Stimulated activated CD4-positive, alpha-beta T cell treated with anti-CD3 and anti-CD28 coated beads, Interleukin-12 subunit alpha, Interleukin-12 subunit beta, amount 100 ng/mL, for 48 hours (primary cell): ENCODE measurements at regions not wholly inside any gene's neighbourhood (a gene's known extent, or its start where the extent isn't known, plus 50 kb on each side); places are given as distances from the start of the nearest gene placed in this dataset.

ENCODE experiments used
- DNase-seq, 3 donors: peaks; one replicate each; pipeline ENCODE4 v3.0.0-alpha.2; 2020; ENCODE audit warnings: low read depth in 2 of 3, low spot score in 1 of 3

DNA sequence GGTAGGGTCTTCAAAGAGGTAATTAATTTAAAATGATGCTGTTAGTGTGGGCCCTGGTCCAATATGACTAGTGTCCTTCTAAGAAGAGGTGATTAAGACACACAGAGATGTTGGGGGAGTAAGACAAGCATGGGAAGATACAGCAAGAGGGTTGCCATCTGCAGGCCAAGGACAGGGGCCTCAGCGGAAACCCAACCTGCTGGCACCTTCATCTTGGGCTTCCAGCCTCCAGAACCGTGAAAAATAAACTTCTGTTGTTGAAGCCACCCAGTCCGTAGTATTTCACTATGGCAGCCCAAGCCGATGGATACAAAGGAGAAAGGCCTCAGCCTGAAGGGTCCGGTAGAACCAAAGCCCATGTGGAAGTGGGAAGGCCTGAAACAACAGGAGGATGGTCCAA is 161.7 kb upstream of the UBE2E1 start:
- DNase-seq: no peak

DNA sequence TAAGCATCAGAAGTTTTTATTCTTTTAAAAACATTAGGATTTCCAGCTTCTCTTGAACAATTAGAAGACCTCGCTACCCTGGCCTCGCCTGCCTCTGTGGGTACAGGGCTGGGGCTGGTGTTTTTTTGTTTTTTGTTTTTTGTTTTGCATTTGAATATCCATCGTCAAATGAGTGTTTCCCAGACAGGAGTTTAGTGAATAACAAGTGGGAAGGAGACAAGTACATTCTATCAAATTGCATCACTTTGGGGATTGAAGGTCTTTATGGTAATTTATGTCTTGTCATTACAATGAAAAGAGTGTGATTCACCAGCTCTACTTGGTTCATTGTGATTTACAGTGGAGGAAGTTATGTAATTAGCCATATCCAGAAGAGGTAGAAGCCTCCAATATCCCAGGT is 161.1 kb upstream of the UBE2E1 start:
- no peak for DNase-seq

DNA sequence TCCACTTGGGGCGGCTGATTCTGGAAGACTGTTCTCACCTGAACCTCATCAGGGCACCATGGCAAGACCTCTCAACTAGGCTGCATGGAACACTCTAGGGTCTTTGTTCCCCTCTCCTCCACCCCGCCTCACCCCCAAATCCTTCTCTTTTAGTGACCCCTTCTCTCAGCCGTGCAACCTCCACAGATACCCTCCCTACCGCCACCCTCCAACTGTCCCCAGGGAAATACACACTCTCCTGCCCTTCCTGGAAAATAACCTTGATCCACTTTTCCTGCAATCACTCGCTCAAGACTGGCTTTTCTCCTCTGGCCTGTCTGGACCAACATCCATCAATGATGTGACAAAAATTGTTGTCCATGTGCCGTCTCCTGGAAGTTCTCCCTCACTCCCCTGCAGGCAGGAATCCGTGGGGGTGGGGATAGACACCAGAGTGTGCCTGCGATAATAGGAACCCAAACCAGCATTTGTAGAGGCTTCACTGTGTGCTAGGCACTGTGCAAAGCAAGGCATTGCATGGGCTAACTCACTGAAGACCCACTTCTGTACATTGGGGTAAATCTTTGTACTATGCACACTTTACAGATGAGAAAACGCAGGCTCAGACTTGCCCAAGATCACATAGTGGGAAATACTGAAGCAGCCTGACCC is 160.1 kb upstream of the UBE2E1 start:
- no peak for DNase-seq

DNA sequence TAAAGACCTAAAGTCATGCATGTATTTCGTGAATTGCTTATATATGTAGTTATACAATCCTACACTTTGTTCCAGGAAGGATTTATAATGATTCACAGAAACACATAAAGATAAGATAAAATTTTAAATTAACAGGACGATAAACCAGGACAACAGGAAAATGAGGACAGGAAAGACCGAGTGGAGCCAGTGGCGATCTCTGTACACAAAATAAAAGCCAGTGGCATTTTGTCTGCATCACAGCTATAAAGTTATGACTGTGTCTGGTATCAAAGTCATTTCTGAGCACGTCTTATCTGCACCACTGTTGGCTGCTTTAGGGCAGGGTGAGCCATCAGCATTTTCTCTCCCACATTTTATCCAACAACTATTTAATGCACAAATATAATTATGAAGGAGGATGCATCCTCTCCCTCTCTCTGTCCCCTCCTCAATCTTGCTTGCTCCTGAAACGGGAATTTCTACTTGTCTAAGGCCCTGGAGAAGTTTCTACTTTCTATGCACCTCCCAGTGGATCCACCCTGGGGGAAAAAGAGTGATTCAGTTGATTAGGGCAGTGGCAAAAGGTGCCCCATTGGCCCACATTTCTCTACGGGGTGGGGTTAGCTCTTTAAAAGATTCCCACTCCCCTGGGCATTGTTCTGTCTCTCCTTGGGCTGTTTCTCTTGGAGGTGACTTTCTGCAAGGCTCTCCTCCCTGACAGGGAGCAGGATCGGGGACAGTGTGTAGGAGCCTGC is 159.4 kb upstream of the UBE2E1 start:
- no peak for DNase-seq

DNA sequence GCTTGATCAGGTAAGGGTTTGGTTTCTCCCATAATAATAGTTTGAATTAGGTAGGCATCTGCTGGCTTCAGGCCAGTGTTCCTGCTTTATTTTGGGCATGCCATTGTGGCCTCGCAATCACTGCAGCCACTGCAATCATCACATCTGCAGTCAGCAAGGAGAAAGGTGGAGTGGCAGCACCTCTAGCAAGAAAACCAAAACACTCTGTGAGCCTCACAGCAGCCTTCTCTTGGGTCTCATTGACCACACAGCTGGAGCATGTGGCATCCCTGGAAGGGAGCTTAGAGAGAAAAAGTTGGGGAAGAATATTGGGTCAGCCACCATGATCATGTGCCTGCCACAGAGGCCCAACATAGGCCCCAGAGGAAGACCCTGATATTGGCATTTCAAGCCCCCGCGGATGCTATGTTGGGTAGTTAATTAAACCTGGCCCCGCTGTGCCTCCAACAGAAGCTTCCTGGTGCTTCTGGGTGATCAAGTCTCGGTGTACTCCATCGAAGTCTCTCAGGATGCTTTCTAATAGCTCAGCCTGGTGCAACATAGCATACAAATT is 158.0 kb upstream of the UBE2E1 start:
- no peak for DNase-seq

DNA sequence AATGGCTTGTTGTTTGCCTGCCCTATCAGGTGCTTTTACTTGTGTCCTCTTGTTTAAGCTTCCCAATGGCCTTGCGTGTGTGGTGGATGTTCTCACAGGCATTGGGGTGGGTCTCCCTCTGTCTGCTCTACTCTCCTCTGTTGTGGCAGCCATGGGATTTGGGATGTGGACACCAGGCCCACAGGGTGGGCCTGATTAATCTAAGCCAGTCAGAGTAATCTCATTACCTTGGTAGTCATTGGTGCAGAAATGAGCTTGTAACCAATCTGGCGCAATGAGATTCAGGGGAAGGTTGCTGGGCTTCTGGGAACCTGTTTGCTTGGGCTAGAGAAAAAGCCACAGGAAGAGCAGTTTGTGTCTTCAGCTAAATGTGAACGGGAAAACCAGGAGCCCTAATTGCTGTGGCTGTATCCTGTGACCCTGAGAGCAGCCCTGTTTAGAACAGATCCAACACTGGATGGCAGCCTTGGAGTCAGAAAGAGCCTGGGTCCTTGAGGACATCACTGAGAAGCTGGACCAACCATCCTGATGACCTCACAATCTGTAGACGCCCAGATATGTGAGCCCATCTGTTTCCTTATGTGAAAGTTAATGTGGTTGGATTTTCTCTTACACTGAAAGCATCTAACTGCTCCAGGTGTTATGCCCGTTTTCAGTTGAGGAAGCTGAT is 157.3 kb upstream of the UBE2E1 start:
- DNase-seq: no peak

DNA sequence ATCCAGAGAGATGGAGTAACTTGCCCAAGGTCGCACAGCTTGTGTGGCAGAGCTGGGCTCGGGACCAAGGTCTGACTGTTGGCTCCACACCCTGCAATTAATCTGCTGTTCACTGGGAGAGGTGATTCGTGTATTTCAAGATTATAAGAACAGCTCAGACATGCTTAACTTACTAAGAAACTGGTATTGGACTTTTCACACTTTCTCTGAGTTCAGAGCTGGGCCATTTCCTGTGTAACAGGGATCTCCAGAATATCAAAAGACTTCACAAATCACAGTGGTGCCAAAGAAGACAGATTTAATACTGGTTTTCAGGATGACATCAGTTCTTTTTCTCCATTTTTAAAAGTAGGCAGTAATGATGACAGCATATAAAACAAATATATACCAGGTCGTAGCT is 156.8 kb upstream of the UBE2E1 start:
- no peak for DNase-seq

DNA sequence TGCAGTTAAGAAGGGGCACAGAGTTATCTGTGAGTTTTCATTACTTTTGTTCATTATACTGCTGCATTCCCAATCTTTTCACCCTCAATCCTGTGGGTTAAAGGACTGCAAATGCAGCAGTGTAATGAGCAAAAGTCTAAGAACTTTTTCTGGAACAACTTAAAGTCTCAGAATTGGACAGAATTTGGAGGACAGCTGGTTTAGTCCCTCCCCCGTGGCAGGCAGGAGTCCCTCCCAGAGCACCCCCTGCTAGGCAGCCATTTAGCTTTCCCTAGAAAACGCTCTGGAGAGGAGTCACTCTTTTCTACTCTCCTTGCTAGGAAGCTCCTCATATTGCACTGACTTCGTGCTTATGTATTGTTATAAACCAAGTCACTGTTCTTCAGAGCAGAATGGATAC is 156.3 kb upstream of the UBE2E1 start:
- DNase-seq: no peak

DNA sequence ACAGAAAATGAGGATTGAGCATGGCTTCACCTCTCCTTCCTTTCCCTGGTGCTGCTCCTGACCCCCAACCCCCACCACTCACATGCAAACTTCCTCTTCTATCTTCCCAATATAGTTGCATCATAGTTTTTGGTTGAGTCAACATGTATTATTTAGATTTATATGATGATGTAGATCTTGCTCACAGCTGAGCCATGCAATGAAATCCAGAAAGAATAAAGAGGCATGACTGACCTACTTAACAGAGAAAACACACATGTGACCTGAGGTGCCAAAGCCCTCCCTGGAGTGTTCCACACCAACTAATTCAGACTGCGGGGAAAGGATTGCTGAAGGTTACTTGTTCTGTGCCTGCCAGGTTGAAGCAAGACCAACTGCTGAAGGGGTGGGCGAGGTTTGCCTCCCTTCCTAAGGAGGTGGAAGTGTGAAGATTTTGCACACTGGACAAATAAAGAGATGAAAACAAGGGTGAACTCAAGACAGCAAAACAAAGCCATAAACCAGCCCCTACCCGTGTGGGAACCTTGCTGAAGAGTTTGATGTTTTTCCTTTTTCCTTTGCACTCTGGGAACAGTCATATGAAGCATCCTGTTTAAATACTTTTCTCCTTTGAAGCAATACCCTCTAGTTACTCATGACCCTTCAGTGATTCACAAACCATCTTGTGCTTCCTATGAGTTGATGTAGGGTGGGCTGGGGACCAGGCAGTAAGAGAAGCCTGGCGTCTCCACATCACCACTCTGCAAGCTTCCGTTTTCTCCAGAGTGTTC is 155.2 kb upstream of the UBE2E1 start:
- DNase-seq: no peak

DNA sequence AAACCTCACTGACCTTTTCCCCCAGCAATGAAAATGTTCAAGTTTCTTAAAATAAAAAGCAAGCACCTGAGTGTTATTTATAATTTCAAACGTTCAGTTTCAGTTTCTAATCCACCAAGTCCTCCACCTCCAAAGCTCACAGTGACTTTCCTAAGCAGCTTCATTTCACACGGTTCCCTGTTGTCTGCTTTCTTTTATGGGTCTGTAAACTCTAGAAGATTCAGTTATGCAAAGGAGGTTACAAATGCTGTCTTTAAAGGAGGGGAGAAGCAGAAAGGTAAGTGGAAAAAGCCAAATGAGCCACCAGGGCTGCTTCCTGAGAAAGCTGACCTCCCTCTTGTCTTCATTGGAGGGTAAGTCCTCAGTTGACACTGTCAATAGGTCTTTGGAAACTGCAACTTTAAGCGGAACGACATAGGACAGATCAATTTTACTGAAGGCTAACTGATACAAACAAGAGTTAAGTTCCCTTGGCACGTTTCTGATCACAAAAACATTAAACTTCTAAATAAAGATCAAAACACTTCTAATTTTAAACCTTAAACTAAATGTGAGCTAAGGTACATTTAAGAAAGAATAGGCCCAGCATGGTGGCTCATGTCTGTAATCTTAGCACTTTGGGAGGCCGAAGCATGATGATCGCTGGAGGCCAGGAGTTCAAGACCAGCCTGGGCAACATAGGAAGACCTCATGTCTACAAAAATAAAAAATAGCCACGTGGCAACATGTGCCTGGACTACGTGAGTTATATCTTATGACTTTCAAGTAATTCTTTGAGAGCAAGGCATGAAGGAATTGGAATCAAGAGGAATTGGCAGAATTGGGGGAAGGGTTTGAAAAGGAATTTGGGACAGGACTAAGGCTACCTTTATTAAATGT is 151.9 kb upstream of the UBE2E1 start:
- DNase-seq: no peak

DNA sequence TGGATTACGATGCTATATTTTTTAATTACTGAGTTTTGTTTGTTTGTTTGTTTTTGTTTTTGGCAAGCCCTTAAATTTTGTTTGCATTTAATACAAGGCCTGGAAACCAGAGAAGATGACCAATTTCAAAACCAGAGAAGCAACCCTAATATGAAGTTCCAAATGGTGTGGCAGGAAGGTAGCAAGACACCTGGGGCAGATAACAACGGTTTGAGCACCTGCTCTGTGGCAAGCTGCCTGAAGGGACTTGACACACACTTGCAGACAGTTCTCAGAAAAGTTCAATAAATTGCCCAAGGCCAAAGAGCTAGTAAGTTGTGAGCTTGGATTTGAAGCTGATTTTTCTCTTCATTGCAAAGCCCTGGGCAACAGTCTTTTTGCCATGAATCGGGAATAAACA is 151.2 kb upstream of the UBE2E1 start:
- no peak for DNase-seq

DNA sequence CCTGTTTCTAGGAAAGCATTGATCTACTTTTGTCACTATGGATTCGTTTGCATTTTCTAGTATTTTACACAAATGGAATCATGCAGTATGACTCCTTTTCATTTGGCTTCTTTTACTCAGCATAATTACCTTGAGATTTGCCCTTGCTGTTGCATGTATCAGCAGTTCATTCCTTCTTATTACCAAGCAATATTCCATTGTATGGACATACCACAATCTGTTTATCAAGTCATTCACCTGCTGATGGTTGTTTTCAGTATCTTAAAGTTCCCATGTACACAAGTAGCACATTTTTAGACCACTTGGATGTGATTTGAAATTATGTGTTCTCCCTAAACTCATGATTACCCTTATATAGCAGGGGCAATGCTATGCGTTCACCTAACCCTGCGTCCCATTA is 150.0 kb upstream of the UBE2E1 start:
- no peak for DNase-seq

DNA sequence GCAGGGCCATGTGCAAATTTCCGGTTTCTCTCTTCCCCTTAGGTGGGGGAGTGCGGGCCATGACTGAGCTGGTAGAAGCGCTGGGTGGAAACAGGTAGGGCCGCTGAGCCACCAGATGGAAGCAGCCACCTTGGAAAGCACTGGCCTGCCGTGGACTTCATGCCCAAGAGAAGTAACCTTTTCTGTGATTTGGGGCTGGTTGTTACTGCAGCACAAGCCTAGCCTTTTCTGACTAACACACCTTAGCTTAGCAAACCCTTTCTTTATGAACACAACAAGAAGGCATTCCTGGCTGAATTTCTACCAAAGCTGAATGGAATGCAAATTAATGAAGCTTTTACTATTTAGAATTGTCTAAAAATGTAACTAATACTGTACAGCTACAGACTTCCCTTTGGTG is 149.6 kb upstream of the UBE2E1 start:
- DNase-seq: no peak

DNA sequence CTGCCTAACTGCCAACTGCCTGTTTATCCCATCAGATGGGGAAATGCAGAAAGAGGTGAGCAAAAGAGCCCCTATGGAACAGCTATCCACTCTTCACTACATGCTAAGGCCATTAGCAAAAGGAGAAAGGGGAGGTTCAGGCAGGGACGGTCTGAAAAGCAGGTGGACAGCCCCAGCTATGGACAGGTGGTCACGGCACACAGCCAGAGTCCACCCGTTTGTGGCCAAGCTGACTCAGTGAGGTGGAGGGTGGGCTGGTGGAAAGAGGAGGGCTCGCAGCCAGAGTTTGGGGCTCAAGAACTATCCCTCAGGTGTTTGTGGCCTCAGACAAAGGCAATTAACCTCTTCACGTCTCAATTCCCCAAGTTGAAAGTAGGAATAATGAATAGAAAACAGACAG is 148.9 kb upstream of the UBE2E1 start:
- no peak for DNase-seq

DNA sequence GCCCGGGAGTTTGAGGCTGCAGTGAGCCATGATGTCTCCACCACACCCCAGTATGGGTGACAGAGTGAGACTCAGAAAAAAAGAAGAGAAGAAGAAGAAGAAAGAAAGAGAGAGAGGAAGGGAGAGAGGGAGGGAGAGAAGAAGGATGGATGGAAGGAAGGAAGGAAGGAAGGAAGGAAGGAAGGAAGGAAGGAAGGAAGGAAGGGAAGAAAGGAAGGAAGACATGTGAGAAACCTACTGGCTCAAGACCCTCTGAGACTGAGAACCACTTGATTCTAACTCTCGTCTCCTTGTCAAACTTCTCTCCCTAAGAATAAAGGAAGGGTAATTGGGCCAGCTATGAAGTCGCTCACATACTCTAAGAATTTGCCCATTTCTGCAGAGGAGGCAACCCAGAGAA is 148.1 kb upstream of the UBE2E1 start:
- no peak for DNase-seq

DNA sequence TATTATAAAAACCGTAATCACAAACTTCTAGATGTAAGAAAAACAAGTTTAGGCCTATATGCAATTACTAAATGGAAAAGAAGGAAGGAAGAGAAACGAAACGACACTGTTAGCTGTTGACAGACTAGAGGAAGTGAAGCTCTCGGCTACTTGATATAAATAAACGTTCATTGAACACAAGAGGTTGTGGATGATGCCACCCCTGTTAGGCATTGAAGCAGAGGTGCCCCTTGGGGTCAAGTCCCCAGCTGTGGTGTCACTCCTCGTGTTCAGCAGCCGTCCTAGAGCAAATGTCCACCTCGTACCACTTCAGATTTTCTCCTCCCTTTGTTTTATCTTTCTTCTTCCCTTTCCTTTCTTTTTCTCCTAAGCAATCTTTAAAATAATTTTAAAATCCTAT is 146.5 kb upstream of the UBE2E1 start:
- no peak for DNase-seq

DNA sequence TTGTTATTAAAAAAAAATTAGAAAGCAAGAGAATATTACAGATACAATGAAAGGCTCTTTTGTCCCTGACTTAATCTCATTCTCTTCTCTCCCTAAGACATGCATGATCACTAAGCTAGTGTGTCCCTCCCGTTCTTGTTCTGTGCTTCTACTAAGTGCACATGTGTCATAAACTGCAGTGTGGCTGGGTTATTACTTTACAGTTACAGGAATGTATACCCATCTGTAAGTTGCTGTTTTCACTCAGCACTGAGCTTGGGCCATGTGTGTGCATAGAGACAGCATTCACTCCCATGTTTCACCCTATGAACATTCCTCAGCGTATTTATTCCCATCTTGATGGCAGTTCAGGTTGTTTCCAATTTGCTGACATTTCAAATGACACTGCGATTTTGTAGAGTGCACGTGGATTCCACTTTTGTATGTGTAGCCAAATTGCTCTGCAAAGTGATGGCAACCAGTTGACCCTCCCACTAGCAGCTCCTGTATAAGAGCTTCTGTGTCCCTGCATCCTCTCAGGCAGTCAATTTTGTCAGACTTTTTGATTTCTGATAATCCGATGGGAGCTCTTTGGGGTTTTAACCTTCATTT is 145.8 kb upstream of the UBE2E1 start:
- DNase-seq: no peak

DNA sequence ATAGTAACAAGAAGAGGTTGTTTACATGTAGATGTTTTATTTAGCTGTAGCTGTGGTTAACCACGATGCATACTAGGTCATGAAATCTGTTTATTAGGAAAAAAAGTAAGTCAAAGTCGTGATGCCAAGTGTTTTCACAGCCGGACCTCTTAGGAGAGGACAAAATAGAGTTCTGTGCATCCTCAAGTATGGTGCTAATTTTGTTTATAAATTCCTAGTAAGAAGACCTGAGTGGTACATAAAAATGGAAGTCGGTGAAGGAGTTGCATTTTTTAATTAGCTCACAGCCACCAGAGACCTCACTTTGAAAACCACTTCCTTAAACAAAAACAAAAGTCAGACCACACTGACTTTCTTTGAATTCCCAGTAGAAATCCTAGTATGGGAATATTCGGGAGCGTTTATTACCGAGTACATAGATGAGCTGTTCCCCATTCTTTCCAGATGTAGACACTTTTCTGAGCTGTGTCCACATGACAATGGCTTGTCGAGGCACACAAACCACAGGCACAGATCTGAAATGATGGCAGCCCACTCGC is 143.6 kb upstream of the UBE2E1 start:
- DNase-seq: no peak

DNA sequence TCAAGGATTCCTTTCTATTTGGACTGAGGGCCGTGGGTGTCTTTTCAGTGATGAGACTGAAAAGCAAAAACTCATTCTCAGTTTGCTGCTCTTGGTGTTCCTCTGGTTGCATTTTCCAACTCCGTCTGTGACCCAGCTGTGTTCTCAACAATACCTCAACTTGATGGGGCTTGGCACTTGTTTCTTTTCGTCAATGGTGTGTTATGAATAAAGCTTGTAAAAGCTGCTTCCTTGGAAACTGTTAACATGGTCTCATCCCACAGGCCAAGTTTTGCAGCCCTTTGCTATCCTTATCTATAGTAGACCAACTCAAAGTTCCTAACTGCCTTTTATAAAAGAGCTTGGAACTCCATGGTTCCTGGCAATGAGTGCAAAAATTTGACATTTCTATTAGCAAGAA is 142.5 kb upstream of the UBE2E1 start:
- no peak for DNase-seq

DNA sequence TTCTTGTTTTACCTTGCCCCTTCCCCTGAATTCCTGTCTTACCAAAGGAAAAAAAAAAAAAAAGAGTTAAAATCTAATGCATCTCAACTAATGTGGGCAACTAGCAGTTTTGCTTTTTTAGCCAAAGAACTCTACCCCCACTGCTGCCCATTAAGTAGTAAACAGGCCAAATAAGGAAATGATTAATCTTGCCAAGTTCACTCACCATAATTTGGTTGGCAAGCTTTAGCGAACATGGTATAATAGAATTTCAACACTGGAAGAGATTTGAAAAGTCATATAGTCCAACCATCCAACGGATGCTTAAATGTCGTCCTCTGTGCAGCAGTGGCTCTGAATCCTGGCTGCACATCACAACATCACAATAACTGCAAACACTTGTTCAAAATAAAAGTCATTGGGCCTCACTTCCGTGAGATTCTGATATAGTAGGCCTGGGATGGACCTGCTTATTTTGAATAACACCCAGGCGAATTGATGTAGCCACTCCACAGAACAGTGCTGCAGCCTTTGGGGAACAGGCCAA is 142.0 kb upstream of the UBE2E1 start:
- DNase-seq: no peak
